ENCODE measurements at regions not wholly inside any gene's neighbourhood (a gene's known extent, or its start where the extent isn't known, plus 50 kb on each side); places are given as distances from the start of the nearest gene placed in this dataset.

DNA sequence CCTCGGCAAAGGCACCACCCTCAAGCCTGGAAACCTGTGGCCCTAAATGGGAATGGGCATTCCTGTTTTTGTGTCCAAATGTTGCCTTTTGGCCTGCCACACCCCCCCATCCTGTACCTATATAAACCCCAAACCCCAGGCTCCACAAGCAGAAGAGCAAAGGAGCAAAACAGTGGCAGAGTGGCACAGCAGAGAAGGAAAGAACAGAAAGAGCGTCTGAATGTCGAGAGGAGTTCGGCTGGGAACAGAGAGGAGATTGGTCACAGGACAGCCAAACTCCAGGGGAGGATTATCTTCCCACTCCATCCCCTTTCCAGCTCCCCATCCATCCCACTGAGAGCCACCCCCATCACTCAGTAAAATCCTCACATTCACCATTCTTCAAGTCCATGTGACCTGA lies 58.0 kb upstream of the PREP start:
- Histone ChIP-seq H4K20me1 (ENCODE audit: insufficient read depth, low read length) (no peaks in the 10 kb centered on the region), H3K9ac (ENCODE audit: insufficient read depth, low read length, poor library complexity, severe bottlenecking) (no peak overlapping the region), H3K4me3 (replicated peaks in 1 of 3; ENCODE audit: low read depth in 2 of 3, low read length in 3 of 3) (no peak overlapping the region), H3K36me3 (replicated peaks in 1 of 2; ENCODE audit: control insufficient read depth in 1 of 2, insufficient read depth in 2 of 2, low read length in 2 of 2) (no peaks in the 10 kb centered on the region), H3K4me1 (ENCODE audit: control insufficient read depth in 1 of 2, insufficient read depth in 2 of 2, low read length in 2 of 2) (no peaks in the 10 kb centered on the region), H3K27ac (ENCODE audit: low read depth in 1 of 2, low read length in 2 of 2) (no peak overlapping the region), H2AFZ (ENCODE audit: insufficient read depth, low read depth, low read length, poor library complexity, severe bottlenecking) (no peak overlapping the region), H3K4me2 (replicated peaks; ENCODE audit: extremely low read depth, low read length, poor library complexity, severe bottlenecking) (no peak overlapping the region), H3K27me3 (ENCODE audit: control insufficient read depth in 2 of 2, insufficient read depth in 2 of 2, low read length in 2 of 2) (no peaks in the 10 kb centered on the region), H3K79me2 (ENCODE audit: insufficient read depth, low read length) (no peaks in the 10 kb centered on the region), H3K9me3 (replicated peaks in 1 of 2; ENCODE audit: control insufficient read depth in 1 of 2, insufficient read depth in 1 of 2, low read length in 2 of 2) (peaks cover 0 to 7% of the 10 kb centered on the region in 2 donors)
- no peak overlapping the region for H3K27ac Mint-ChIP-seq
- H3K36me3 Mint-ChIP-seq = no peaks in the 10 kb centered on the region
- H3K4me1 Mint-ChIP-seq = peaks cover 7% of the 10 kb centered on the region
- intact Hi-C loops (cut with micrococcal nuclease) = no loop called here
- H3K9me3 Mint-ChIP-seq = peaks cover 0 to 10% (median 4%) of the 10 kb centered on the region in 7 donors
- no peak overlapping the region for H3K4me3 Mint-ChIP-seq
- no peaks in the 10 kb centered on the region for H3K27me3 Mint-ChIP-seq (ENCODE audit: low read depth in 3 of 3)
- no peak for DNase-seq
- TF ChIP-seq, protein P1, sequence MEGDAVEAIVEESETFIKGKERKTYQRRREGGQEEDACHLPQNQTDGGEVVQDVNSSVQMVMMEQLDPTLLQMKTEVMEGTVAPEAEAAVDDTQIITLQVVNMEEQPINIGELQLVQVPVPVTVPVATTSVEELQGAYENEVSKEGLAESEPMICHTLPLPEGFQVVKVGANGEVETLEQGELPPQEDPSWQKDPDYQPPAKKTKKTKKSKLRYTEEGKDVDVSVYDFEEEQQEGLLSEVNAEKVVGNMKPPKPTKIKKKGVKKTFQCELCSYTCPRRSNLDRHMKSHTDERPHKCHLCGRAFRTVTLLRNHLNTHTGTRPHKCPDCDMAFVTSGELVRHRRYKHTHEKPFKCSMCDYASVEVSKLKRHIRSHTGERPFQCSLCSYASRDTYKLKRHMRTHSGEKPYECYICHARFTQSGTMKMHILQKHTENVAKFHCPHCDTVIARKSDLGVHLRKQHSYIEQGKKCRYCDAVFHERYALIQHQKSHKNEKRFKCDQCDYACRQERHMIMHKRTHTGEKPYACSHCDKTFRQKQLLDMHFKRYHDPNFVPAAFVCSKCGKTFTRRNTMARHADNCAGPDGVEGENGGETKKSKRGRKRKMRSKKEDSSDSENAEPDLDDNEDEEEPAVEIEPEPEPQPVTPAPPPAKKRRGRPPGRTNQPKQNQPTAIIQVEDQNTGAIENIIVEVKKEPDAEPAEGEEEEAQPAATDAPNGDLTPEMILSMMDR (IDR thresholded peaks at IDR 0.05) = no peak
- no CpG with 5 or more reads among the region's 4 CpGs for WGBS (ENCODE audit: insufficient coverage)

DNA sequence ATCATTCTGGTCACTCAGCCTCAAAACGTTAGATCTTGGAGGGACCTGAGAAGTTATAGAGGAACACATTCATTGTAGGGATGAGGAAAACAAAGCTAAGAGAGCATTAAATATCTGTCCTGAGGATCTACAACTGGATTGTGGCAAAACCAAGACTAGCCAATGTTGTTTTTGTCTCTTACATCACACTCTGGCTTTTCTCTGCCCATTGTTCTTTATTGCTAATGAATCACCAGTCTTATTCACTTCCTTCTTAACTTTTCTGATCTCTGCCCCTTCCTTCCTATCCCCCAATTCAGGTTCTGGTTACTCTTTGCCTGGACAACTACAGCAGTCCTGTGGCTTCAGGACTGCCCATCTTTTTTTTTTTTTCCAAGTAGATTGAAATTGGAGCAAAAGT lies 57.0 kb upstream of the PREP start:
- no peaks in the 10 kb centered on the region for H3K36me3 Mint-ChIP-seq
- DNase-seq = no peak
- H3K79me2 ChIP-seq (ENCODE audit: insufficient read depth, low read length) = no peaks in the 10 kb centered on the region
- no peak overlapping the region for H3K9ac ChIP-seq (ENCODE audit: insufficient read depth, low read length, poor library complexity, severe bottlenecking)
- H3K27ac ChIP-seq (ENCODE audit: low read depth in 1 of 2, low read length in 2 of 2) = no peak overlapping the region
- no peak overlapping the region for H3K4me2 ChIP-seq (replicated peaks; ENCODE audit: extremely low read depth, low read length, poor library complexity, severe bottlenecking)
- H3K9me3 Mint-ChIP-seq = peaks cover 0 to 6% (median 2%) of the 10 kb centered on the region in 7 donors
- intact Hi-C loops (cut with micrococcal nuclease) = no loop called here
- H3K36me3 ChIP-seq (replicated peaks in 1 of 2; ENCODE audit: control insufficient read depth in 1 of 2, insufficient read depth in 2 of 2, low read length in 2 of 2) = no peaks in the 10 kb centered on the region
- no peak overlapping the region for H3K4me3 Mint-ChIP-seq
- no peaks in the 10 kb centered on the region for H4K20me1 ChIP-seq (ENCODE audit: insufficient read depth, low read length)
- no peaks in the 10 kb centered on the region for H3K27me3 Mint-ChIP-seq (ENCODE audit: low read depth in 3 of 3)
- peaks cover 7% of the 10 kb centered on the region for H3K4me1 Mint-ChIP-seq
- H3K27ac Mint-ChIP-seq = no peak overlapping the region
- no peaks in the 10 kb centered on the region for H3K4me1 ChIP-seq (ENCODE audit: control insufficient read depth in 1 of 2, insufficient read depth in 2 of 2, low read length in 2 of 2)
- TF ChIP-seq, protein P1 (IDR thresholded peaks at IDR 0.05) = no peak
- WGBS (ENCODE audit: insufficient coverage) = no CpG with 5 or more reads among the region's 1 CpG
- no peak overlapping the region for H2AFZ ChIP-seq (ENCODE audit: insufficient read depth, low read depth, low read length, poor library complexity, severe bottlenecking)
- no peaks in the 10 kb centered on the region for H3K27me3 ChIP-seq (ENCODE audit: control insufficient read depth in 2 of 2, insufficient read depth in 2 of 2, low read length in 2 of 2)
- H3K4me3 ChIP-seq (replicated peaks in 1 of 3; ENCODE audit: low read depth in 2 of 3, low read length in 3 of 3) = no peak overlapping the region
- H3K9me3 ChIP-seq (replicated peaks in 1 of 2; ENCODE audit: control insufficient read depth in 1 of 2, insufficient read depth in 1 of 2, low read length in 2 of 2) = peaks cover 0 to 7% of the 10 kb centered on the region in 2 donors
